ENCODE measurements at regions not wholly inside any gene's neighbourhood (a gene's known extent, or its start where the extent isn't known, plus 50 kb on each side); places are given as distances from the start of the nearest gene placed in this dataset.

DNA sequence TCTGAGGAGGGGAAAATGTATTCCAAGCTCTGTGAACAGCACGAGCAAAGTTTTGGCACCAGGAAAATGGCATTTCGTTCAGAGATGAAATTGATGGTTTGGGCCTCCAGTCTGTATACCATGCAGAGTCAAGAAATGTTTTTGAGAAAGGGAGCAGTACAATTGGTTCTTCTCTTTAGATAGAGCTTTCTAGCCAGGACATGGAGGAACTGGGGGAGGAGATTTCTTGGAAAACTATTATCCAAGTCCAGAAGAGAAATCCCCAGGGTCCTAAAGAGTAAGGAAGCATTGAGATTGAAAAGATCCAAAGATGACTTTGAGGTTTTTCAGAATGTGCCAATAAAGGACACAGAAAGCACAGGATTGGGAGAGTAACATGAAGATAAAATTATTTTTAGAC lies 432.4 kb downstream of the TNS1 start:
- no peak for DNase-seq

DNA sequence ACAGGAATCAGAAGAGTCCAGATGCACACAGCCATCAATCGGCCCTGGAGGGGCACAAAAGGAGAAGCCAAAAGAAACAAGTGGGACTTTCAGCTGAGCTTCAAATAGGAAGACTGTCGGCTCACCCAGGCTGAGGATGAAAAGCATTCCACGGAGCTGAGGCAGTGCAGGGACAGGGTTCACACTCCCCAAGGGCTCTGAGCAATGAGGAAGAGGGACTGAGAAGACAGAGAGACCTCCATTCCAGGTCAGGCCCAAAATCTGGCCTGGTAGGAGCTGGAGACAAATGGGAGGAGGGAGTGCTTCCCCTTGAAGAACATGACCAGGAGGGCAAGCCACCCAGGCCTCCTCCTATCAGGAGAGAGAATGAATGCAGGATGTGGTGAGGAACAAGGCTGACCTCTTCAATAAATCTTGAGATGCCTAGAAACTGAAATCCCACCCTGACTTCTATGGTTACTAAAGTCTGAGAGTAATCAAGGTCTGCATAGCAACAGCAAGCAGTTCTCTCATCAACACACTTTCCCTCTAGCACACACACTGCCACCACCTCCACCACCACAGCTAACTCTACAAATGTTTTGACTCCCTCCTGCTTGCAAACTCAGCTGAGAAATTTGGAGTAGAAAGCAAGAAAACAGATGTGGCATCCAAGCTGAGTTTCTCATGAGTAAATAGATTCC lies 434.4 kb downstream of the TNS1 start:
- no peak for DNase-seq

DNA sequence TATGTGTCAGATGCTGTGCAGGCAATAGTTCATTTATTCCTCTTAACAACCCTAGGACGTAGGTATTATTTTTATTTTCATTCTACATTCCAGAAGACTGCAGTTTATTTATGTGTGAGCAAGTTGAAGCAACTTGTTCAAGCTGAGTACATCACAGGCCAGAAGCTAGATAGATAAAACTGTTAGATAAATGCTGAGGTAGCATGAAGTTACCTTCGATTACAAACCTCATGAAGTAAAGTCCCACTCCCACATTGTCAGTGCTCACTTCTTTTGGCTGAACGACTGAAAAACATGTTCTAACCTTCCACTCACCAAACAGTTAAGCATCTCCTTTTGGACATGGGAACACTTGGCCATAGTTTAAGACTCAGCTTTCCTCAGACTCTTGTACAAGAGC lies 439.2 kb downstream of the TNS1 start:
- DNase-seq: no peak

DNA sequence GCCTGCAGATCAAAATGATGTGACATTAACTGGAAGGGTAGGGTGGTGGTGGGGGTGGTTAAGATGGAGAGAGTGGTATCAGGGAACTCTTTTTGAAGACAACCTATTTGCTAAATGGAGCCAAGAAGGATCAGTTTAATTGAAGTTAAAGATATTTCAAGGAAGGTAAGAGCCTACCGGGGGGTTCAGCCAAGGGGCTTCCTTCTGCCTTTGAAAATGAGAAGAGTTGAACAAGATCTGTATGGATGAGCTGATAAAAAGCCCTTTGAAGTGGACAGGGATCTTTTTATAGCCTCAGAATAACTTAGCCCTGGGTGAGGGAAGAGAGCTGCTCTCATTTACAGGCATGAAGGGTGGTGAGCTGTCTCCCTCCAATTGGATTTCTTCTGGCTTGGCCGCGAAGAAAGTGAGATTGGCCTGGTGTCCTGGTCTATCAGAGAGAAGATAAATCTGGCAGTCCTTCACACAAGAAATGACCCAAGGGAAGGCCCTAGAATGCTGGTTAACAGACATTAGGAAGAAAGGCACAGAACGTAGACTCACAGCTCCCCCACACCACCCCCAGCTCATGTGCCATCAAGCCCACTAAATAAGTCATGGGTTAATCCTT lies 439.8 kb downstream of the TNS1 start:
- DNase-seq: no peak

DNA sequence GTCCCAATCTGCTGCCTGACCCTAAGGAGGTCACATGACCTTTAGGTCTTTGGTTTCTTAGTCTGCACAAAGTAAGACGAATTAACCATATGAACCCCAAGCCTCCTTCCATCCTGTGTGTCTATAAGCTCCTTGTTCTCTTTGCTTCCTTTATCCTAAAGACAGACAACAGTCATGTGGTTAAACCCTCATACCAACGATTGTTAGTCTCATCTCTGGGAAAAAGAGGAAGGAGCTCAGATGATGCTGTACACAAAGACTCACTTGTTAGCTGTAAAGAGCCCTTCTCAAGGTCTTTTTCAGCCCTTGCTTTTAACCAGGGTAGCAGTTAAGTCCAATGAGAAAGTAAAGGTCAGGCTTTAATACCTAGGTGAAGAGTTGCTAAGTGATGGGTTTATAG lies 443.7 kb downstream of the TNS1 start:
- no peak for DNase-seq

DNA sequence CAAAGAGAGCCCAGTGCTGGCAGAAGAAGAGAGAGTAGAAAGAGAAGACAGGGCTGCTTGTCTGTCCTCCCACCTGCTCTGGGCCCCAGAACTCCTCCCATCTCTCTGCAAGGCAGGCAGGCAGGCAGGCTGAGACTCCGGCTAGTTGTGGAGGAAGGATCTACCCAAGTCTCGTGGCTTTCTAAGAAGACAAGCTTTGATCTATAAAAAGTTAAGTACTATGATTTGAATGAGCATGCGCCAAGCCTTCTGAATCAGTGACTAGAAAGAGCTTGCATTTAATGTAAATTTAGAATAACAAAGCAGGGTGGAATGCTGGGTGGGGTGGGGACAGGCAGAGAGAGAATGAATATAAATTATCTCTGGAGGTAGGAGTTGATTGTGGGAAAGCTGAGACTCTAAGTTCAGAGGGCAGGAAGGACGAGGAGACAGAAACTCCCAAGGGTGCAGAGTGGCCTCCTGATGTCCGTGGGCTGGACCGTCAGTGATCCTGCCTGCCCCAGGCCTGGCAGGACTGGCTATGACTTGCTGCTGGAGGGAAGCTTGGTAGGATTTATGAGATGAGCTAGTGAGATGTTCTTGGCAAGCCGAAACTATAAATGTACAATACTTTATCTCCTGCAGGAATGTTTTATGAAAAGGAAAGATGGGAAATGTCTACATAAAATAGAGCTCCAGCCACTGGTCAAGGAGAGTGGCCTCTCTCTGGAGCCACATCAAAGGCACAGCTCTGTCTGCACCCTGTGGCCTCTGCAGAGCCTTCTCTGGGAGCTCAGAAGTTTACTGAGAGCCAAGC lies 447.5 kb downstream of the TNS1 start:
- no peak for DNase-seq

DNA sequence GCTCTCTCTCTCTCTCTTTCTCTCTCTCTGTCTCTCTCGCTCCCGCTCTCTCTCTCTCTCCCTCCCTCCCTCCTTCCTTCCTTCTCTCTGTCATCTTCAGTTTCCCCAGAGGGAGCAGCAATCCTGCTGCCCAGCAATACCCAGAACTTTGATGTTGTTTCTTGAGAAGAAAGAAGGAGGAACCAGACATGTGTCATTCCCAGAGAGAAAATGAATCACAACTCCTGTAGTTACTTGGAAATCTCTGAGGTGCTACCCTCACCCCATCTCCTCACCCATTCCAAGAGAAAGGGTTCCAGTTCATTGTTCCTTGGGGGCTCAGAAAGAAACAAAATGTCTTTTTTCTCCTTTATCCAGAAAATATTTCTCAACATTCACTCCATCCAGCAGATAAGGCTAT lies 449.1 kb downstream of the TNS1 start:
- DNase-seq: no peak

DNA sequence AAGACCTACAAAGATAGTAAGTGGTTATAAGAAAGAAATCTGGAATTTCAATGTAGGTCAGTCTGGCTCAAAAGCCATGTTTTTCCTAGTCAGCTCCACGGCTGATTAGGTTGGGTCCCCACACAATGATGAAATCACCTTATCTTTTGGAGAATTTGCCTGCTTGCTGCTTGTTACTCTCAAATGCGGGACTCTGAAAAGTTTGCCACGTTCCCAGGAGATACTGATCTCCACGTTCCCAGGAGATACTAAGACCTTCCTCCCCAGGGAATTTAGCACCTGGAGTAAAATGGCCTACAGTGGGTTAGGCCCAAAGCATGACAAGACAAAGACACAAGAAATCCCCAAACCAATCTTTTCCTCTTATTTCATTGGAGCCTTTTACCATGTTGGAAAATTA lies 449.6 kb downstream of the TNS1 start:
- no peak for DNase-seq

DNA sequence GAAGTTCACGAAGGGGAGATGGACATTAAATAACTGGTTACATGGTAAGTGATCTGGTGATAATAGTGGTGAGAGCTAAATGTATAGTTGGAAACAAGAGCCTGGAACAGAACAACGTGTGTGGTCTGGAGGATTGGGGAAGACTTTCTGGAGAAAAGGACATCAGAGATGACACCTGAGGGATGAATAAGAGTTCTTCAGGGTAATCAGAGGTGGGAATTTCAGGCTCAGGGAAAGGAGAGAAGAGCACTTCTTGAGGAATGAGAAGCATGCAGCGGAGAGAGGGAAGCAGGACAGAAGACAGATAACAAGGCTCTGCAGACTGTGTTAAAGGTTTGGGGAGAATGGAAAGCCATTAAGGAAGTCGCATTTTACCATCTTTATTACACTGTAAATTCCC lies 450.7 kb downstream of the TNS1 start:
- DNase-seq: no peak

DNA sequence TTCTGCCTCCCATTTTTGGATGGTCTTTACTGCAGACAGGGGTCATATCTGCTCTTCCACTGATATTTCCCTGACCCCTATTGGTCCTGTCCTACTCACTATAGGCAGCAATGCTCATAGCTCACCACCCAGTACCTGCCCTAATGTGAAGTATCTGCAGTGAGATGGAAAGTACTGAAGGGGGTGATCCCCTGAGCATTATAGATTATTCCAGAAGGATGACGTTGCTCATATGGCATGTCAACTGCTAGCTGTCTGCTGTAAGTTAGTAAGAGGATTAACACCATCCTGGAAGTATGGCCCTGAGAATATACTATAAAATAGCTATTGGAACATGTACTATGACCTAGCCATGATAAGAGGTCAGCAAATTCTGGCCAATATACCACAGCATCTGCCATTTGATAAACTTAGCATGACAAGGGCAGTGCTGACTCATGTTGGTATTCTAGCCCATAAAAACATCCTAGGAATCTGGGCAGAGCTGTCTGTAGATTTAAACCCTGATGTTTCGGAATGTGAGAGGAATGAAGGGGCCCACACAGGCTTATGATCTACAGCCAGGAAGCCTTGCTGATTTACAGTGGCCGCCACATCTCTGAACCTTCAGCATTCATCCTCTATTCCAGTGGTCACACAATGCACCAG lies 451.4 kb downstream of the TNS1 start:
- no peak for DNase-seq

DNA sequence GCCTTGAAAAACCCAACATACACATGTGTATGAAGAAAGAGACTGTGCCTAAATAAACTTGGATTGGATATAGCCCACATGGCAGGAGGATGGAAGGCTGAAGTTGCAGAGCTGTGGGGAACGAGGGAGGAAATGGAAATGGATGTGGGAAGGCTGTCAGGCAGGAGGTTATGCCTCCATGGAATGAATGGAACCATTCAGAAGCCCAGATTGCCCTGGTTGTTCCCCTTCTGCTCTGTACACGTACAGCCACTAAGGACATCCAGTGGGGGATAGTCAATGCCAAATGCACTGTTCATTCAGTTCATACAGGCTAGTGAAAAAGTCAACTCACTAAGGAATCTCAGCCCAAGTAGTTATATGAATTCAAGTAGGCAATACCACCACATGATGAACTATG lies 463.7 kb downstream of the TNS1 start:
- DNase-seq: no peak

DNA sequence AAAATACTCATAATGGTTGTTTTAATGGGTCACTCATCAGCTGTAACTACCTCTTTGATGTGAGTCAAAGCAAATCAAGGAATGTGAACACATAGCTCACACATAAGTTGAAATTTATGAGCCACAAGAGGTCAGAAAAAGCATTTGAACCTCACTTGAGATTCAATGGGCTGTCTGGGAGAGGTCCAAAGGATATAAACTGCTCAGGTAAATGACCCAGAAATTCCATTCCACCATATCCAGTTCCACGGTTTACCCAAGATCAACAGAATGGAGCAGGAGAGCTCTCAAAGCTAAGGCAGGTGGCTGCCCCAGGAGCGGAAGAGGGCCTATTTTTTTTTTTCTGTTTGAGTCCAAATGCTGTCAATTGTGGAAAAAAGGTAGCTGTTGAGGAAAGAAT lies 464.1 kb downstream of the TNS1 start:
- no peak for DNase-seq

DNA sequence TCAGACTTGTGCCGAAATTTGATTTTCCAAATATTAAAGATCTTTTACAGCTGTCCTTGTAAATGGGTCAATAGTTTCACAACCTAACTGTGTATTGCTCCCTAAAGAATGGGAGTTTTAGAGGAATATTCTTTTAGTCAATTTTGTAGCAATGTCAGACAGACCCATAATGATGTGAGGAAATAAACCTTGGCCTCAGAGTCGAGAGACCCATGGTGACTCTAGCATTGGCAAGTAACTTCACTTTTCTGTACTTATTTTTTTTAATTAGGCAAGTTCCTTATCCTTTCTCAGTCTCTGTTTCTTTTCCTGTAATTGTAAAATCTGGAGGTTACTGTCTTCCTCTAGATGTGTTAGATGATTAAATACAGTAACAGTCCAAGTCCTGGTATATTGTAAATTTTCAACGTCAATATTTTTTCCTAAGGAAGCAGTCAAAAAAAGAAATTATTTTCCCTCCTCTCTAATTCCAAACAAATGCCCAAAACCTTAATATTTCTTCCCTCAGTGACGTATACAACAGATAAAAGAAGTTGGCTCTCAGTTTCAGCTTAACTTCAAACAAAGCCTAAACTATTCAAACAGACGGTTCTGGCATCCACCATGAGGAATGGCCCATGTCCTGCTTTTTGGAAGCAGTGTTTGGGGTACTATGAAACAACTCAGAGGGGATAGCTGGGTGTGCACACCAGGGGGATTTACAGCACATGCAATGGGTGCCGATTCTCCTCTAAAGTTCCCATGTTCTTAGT lies 466.7 kb downstream of the TNS1 start:
- DNase-seq: no peak

DNA sequence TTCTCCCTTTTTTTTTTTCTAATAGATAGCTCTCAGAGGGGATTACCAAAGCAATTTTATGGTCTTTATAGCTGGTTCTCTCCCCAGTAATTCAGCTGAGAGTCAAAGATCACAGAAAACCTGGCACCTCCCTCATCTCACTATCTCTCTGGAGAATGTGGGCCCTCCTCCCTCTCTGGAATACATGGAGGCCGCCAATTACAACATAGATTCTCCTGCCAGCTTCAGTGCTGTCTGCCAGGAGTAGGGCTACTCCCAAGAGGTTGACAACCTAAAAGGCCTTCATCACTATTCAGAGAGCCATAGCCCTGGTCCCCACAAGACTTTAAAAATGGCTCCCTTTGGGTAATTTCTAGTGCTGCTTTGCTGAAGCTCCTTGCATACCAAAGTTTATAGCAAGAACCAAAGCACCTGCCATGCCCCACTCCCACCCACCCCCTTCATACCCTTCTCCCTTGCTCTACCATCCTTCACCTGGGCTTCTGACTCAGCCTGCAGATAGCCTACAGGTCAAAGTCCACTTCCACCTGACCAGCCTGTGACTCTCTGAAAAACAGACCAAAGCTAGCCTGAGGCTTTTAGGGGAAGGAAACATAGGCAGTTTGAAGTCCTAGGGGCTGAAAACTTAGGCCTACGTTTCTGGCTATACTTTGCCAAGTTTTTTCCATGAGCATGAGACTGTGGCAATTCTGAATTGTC lies 472.3 kb downstream of the TNS1 start:
- DNase-seq: no peak

DNA sequence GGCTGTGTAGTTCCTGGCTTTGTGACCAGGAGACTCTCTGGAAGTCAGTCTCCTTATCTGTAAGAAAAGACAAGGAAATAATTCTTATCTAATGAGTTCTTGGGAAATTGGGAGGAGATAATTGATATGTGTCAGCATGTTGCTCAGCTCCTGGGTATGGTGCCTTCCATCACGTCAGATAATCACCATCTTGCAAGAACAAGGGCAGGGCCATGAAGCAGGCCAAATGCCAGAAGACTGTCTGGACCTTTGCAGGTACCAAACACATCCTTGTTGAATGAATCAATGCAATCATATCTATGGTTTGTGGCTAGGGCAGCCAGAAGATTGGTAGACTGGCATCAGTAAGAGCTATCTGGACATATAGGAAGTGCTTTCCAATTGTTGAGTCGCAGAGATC lies 473.5 kb downstream of the TNS1 start:
- no peak for DNase-seq

DNA sequence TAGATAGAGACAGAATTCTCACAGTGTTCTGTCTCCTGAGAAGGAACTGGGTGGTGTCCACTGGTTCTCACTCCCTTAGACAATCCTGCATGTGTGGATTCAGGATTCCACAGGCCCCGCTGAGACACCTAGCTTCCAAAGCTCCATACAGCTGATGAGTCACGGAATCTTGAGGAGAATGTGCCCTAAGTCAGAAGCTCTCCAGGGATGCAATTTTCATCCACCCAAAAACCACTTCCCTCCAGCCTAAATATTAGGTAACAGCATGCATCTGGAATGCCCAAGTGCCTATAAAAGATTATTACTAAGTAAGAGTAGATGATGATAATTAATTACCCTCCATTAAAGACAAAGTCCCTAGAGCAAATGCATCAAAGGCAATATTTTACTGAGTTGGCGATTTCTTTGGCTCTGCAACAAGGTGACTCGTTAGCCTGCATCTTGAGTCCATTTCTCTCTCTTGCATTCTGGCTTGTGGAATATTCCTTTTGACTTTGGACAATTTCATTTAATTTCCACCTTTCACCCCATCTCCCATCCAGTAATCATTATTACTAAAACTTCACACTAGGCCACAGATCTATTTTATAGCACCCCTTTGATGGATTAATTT lies 475.1 kb downstream of the TNS1 start:
- no peak for DNase-seq

DNA sequence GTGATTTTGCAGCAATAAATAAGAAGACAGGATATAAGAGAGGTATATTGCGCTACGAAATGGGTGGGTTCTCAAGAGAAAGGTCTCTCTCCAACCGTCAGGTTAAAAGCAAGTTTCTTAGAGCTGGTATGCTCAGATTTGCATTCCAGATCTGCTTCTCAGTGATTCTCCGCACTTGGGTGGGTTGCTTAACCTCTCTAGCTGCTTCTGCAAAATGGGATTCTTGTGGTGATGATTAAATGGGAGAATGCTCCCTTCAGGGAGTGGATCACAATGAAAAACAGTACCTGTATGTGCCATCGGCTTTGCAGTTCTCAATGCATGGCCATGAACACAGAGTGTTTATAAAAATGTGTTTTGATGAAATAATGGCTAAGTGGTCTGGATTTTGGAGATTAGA lies 477.7 kb downstream of the TNS1 start:
- DNase-seq: no peak

DNA sequence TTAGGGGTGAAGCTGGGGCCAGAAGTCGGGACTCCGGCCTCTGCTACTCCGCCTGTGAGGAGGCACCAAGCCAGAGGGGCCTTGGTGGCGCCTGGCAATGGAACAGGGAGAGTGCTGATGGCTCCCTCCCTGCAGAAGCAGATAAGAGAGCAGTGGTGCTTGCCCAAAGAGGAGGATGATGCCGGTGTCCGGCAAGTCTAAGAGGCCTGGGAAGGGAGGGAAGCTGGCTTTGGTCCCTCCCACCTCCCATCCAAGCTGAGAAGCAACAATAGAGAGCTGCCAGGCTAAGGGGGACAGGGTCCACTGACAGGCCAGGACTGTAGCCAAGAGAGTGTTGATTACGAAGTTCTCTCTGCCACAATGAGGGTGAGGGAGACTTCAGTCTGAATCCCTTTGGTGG lies 479.5 kb downstream of the TNS1 start:
- no peak for DNase-seq

DNA sequence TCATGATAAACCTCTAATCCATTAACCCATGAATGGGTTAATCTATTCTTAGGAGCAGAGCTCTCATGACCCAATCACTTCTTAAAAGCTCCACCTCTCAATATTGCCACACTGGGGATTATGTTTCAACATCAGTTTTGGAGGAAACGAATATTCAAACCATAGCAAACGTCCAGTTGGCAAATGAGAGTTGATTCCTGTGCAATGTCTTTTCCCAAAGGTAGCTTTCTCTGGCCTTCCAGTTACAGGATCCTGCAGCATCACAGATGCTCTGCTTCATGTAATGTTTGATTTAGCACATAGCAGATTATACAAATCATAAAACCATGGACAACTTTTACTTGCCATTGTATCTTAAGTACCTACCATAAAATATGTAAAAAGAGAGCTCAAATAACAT lies 481.0 kb downstream of the TNS1 start:
- DNase-seq: no peak

DNA sequence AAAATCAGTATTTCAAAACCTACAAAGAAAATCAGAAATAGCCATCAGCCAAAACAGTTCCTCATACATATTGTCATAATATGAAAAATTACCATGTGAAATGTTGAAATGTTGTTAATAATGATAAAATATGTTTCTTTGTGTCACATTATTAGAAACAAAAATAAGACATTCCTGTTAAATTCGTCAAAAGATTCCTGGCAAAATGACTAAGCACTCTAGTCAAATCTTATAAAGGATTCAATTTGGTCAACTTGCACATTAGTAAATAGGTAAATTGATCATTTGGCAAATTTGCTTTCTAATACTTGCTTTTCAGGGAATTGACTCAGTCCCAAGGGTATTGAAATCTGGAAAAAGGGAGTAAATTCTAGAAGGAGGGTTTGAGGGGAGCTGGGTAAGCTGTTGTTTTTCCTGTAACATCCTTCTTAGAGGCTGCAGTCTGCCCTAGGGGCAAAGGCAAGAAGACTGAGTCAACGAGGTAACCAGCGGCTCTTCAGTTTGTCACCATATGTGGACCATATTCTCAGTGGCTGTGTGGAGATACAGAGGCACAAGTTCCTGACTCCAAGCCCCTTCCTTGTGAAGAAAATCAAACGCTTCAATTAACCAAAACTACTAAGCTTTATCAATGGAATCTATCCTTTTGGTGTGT lies 482.3 kb downstream of the TNS1 start:
- no peak for DNase-seq

DNA sequence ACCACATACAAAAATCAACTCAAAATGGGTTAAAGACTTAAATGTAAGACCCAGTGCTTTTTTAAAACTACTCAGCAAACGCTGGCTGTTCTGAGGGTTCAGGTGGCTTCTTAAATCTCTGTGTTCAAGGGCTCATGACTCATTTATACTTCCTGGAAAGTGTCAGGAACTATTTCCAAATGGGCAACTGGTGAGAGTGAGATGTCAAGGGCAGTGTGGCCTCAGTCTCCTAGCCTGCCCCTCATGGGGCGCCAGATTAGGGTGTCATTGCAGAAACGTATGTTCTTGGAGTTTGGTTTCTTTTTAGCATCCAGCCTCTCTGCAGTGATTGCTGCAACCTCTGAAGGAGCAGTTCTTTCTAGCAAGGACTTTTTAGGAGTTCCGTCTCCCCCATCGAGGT lies 485.4 kb downstream of the TNS1 start:
- DNase-seq: no peak
